HG03439 (cell line): ENCODE measurements at regions not wholly inside any gene's neighbourhood (a gene's known extent, or its start where the extent isn't known, plus 50 kb on each side); places are given as distances from the start of the nearest gene placed in this dataset.

Experiments
- ATAC-seq: cut with Tn5 transposase; IDR thresholded peaks from one replicate; pipeline ENCODE4 v1.9.1; 2021; ENCODE audit warnings: mild to moderate bottlenecking, moderate library complexity; ENCODE audit not compliant: unreplicated experiment

GRCh38 chr9:78595200-78595945 is 298.4 kb downstream of the PSAT1 start:
- no peak for ATAC-seq

DNA sequence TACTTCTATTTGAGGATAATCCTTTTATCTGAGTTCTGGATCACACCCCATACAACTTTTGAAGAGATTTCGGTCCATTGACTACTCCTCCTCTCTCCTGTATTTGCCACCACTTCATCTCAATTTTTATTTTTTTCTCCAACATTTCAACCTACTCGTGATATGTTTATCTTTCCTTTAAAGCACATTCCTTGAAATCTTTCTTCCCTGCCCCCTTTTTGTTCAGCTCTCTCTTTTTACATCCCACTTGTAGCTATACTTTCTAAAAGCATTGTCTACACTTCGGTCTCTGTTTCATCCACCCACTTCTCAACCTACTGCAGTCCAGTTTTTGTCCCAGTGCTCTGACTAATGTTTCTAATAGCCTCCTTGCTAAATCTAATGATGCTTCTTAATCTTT is 299.4 kb downstream of the PSAT1 start:
- no peak for ATAC-seq

DNA sequence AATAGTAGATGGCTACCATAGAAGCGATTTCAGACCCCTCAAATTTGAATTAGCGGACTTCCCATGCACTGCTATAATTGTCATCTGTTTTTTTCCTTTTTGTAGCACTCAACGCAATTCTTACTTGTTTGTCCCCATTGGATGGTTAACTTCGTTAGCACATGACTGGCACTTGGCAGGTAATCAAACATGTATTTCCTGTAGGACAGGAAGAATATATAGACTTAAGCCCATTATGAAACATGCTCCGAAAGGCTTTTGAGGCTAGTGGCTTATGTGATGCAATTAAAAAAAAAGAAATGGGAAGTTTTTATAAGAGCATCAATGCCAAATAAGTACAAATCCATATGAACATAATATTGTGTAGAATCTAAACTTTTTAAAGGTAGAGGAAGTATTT is 301.2 kb downstream of the PSAT1 start:
- ATAC-seq: no peak

GRCh38 chr9:78599926-78600325 is 303.0 kb downstream of the PSAT1 start:
- ATAC-seq: no peak

- no peak for ATAC-seq
Measured at GRCh38 chr9:78601957-78602565, 305.1 kb downstream of the PSAT1 start.

- ATAC-seq: no peak
Measured at GRCh38 chr9:78605041-78606000, 308.4 kb downstream of the PSAT1 start.

DNA sequence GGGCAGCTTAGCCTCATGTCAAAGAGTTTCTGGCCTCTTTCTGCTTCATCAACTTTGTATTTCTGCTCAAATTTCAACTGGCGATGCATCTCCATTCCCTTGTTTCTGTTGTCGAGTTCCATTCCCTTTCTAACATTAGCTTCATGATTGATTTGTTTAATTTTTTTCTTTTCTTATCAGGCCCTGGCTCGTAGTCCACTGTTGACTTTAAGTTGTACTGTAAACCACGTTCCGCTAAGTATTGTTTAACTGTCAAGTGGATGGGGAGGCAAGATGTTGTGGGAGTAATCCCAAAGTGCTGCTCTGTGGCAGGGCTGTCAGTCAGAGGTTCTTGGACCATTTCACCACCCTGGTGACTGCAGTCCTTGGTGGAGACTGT is 309.1 kb downstream of the PSAT1 start:
- no peak for ATAC-seq

- ATAC-seq: no peak
Measured at GRCh38 chr9:78607853-78608252, 310.9 kb downstream of the PSAT1 start.

DNA sequence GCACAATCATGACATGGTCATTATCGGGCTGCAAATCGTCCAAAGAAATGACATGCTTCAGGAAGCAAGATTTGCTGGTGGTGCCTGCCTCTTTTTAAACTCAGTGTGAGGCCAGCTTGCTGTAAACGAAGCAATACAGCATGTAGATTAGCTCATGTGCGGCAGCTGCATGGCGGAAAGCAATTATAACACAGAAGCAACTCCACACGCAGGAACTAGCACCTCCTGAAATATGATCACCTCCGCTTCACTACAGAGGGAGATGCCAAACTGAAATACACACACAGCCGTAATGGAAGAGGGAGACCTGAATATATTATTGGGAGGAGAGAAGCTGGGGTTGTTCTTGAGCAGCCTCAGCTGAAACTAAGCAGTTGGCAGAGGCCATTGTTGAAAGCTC is 312.5 kb downstream of the PSAT1 start:
- no peak for ATAC-seq

- no peak for ATAC-seq
Measured at GRCh38 chr9:78612091-78612490, 315.2 kb downstream of the PSAT1 start.

GRCh38 chr9:78613006-78613405 is 316.1 kb downstream of the PSAT1 start:
- ATAC-seq: no peak

GRCh38 chr9:78614892-78615291 is 318.0 kb downstream of the PSAT1 start:
- no peak for ATAC-seq

DNA sequence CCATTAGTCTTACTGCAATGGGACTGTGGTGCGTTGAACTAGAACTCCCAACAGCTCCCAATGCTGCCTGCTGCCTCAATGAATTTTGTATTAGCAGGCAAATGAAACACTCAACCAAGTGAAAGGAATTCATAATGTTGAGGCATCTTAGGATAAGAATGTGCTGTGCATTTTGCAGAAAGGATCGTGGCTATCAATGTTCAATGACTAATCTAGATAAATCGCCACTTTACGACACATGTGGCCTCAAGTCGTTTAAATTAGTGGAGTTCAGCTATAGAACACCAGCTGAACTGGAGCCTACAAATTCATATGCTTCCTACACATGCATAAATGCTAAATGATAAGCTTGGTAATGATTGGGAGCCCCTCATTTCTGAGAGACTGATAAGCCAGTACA is 318.4 kb downstream of the PSAT1 start:
- ATAC-seq: no peak

- no peak for ATAC-seq
Measured at GRCh38 chr9:78618735-78619134, 321.8 kb downstream of the PSAT1 start.

DNA sequence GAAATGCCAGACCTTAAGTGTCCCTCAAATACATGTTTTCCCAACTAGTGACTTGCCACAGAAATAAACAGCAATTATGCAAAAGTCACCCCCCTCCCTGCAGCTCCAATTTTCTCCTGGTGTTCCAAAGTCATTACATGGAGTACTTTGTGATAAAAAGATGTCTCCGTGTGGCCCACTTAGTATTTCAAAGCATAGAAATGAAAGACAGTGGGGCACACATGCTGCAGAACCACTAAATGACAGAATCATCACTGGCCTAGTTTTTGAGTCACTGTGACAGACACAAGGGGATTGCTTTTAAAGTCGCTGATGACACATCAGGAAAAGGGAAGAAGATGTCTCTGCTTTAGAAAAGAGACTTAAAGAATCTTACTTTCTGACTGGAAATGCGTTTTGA is 323.4 kb downstream of the PSAT1 start:
- ATAC-seq: no peak

- no peak for ATAC-seq
Measured at GRCh38 chr9:78620764-78621163, 323.8 kb downstream of the PSAT1 start.

DNA sequence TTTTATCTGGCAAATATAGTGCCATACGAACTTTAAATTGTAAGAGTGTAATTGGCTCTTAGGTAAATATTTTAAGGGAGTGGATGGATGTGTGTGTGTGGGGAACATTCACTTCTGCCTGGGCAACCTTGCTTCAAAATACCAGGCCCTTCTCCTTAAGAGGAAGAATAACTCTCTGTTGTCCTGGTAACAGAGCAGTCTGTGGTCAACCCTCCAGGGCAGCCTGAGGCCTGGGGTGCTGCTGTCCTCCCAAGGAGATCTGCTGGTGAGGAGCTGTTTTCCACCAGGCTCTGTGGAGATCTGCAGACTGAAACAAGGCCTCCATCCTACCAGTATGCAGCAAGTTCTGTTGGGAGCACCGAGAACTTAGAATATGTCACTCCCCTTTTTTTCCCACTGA is 325.2 kb downstream of the PSAT1 start:
- no peak for ATAC-seq

- ATAC-seq: no peak
Measured at GRCh38 chr9:78626971-78627370, 330.0 kb downstream of the PSAT1 start.

DNA sequence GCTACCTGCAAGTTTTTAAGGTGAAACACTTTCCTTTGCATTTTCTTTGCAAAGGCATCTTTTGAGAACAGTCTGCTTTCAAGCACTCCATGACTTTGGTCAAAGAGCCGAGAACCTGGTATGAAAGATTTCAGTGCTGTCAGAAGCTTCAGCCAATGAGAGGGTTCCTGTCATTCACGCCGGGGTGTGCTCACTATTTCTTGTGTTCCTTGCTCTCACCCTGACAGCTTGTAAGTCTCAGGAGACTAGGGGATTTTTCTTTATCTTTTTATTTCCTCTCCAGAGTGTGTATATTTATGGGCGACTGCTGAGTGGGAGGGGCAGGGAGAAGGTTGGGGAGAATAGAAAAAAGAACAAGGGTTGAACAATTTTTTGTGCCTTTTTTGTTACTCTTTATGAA is 334.0 kb downstream of the PSAT1 start:
- no peak for ATAC-seq

DNA sequence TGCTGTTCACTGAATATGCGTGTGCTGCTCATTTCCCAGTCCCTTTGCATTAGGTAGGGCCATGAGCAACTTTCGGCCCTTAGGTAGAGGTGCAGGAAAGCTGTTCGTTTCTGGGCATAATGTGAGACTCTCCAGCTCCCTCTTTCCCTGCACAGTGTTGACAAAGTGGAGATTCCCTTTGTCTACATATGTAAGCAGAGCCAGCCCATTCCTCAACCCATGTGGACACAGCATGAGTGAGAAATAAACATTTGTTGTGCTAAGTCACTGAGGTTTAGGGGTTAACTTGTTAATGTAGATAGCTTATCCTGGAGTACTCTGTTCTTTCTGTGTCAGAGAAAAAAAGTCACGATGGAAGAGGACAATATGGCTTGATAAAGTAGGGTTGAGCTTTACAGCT is 343.8 kb downstream of the PSAT1 start:
- ATAC-seq: no peak

DNA sequence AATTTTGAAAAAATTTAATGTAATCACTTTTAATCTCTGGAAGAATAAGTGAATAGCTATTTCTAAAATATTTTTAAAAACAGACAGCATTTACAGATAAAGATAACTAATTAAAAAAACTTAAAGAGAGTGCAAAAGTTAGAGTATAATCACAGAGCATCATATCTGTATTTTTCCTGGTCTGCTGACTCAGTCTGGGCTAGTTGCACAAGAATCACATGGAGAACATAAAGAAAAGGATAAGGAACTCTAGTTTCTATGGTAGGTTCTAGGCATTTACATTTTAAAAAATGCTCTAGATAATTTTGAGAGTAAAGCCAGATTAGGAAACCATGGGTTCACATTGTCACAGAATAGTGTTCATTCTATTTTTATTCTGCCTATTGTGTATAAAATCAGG is 347.4 kb downstream of the PSAT1 start:
- no peak for ATAC-seq

GRCh38 chr9:78654324-78654723 is 357.4 kb downstream of the PSAT1 start:
- no peak for ATAC-seq
